GM21528 (cell line): ENCODE measurements at regions not wholly inside any gene's neighbourhood (a gene's known extent, or its start where the extent isn't known, plus 50 kb on each side); places are given as distances from the start of the nearest gene placed in this dataset.
"Not testable (repeated sequence)": the region's sequence is repeated elsewhere in the genome, so short reads cannot be mapped to it uniquely, and the experiment has no call there.

Experiments
- ATAC-seq: cut with Tn5 transposase; IDR thresholded peaks from one replicate; pipeline ENCODE4 v1.9.1; 2021; ENCODE audit warnings: mild to moderate bottlenecking, moderate library complexity; ENCODE audit not compliant: unreplicated experiment, low FRiP score

- no peak for ATAC-seq
Measured at GRCh38 chr22:48639896-48640748, 1187.6 kb downstream of the BRD1 start.

DNA sequence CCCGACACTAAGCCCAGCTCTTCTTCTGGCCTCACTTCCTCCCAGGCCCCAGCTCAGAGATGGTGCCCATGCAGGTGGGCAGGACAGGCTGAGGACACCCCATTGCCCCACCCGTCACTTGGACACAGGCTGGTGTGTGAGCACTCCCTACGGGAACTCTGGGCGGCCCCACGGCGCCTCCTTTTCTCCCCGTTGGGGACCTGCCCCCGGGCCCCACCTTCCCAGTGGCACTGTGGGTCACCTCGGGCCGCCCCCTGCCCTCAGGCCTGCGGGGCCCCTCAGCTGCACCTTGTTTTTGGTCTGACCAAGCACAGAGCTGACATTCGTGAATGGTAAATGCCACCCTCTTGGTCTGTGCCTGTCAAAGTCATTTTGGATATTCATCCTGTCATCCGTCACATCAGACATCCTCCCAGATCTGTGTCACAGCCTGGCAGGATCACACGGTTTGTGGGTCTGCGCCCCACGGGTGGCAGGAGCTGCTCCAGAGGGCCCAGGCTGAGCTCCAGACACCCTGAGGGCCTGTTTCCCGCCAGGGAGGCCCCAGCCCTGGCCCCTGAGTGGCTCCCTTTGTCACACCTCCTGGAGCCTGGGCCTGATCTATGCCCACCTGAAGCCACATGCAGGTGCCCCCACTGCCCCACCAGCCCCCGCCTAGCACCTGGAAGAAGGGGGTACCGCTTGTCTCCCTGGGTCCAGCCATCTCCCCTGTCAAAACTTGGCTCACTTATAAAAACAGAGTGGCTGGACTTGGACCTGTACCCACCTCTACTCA is 1188.5 kb downstream of the BRD1 start:
- no peak for ATAC-seq

DNA sequence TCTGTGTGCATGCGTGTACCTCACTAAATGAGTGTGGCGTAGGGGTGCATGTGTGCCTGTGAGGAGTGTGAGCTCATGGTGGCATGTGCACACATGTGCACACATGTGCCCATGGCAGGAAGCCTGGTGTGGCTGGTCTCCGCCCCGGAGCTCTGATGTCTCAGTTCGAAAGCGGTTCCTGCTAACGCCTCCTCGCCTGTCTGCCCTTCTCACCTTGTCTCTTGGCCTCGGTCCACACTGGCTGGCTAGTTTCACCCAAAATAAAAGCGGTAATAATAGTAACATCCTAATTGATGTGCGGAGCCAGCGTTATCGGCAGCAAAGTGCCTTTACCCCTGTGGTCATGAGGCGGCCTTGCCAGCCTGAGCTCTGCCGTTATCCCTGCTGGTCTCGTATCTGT is 1190.4 kb downstream of the BRD1 start:
- no peak for ATAC-seq

- no peak for ATAC-seq
Measured at GRCh38 chr22:48636746-48637145, 1190.9 kb downstream of the BRD1 start.

GRCh38 chr22:48635816-48636215 is 1191.9 kb downstream of the BRD1 start:
- ATAC-seq, result no peak

- no peak for ATAC-seq
Measured at GRCh38 chr22:48635031-48635430, 1192.6 kb downstream of the BRD1 start.

DNA sequence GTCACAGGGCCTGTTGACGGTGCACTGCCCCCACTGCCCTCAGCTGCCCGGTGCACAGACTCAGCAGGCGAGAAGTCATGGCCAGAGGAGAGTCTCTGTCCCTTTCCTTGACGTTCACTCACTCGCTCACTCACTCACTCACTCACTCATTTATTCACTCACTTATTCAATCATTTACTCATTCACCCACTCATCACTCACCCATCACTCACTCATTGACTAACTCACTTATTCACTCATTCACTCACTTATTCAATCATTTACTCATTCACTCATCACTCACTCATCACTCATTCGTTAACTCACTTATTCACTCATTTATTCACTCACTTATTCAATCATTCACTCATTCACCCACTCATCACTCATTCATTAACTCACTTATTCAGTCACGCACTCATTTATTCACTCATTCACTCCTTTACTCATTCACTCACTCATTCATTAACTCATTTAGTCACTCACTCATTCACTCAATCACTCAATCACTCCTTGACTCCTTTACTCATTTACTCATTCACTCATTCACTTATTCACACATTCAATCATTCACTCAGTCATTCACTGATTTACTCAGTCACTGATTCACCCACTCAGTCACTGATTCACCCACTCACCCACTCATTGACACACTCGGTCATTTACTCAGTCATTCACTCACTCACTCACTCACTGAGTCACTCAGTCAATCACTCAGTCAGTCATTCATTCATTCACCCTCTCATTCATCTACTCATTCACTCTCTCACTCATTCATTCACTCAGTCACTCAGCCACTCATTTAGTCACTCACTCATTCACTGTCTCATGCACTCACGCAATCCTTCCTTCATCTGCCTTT is 1193.5 kb downstream of the BRD1 start:
- ATAC-seq, result no peak

DNA sequence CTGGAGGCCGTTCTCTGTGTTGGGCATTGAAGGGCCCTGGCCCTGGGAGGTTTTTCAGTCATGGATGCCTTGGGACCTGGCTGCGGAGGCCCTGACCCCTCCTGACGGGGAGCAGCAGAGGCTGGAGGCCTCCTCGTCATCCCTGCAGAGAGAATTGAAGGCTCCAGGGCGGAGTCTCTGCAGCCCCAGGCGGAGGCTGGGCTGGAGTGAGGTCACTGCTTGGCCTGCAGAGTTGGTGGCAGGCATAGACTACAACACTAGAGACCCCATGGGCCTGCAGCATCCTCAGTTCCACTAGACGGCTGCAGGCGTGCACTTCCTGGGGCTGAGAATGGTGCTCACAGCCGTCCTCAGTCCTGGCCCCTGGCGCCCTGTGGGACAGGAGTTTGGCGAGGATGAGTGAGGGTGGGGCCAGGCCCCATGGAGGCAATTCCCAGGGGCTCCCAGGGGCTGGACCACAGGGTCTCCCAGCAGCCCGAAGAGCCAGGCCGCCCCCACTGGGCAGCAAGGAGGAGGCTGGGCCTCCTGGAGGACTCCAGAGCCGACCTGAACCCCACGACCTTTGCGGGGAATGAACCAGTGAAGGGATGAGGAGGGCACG is 1194.9 kb downstream of the BRD1 start:
- no peak for ATAC-seq

DNA sequence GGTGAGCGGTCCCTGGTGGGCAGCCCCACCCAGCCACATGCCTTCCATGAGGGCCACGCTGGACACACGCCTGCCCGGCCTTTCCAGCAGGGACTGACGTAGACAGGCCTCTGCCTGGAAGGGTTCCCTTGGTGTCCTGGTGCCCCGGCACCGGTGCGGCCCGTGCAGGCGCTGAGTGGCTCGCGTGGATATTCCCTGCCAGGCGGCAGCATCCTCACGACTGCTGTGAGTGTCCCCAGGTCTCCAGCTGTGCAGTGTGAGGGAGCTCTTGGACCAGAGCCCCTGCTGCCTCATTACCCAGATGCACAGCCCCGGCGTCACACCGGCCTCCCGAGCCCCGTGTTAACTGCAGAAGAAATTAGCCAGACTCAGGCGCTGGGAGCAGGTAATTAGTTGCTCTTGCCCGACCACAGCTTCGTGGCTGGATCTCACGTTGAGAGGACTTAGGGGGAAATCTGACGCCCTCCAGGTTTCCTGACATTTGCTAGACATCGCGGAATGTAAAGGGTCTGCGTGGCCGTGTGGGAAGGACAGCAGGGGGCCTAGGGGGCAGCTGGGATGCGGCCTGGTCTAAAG is 1196.3 kb downstream of the BRD1 start:
- no peak for ATAC-seq

- ATAC-seq, result no peak
Measured at GRCh38 chr22:48630848-48631247, 1196.8 kb downstream of the BRD1 start.

GRCh38 chr22:48630433-48630754 is 1197.3 kb downstream of the BRD1 start:
- no peak for ATAC-seq

GRCh38 chr22:48629631-48630432 is 1197.8 kb downstream of the BRD1 start:
- ATAC-seq, result no peak

DNA sequence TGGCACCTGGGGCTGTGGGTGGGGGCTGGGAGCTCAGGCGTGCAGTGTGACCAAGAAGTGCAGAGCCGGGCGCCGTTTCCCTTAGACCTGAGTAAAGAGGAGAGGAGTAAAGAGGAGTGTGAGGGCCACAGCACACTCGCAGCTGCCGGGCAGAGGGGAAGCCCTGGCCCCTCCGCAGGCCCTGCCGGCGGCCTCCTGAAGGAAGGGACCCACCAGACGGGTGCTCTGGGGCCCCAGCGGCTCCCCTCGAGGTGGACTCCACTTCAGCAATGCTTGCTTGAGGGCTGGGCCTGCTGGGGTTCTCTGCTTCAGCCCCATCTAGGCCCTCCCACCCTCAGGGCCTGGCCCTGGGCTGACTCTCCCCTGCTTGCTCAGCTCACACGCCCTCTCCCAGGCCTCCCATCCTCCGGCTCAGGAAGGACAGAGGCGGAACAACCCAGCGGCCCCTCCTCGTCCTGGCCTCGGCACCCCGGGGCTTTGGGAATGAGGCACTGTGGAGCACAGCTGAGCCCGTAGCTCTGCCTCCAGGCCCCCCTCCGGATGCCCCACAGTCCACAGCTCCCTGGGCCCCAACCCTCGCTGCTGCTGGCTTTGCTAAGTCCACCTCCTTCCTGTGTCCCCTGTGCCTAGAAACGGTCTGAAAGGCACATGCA is 1198.7 kb downstream of the BRD1 start:
- ATAC-seq, result no peak

DNA sequence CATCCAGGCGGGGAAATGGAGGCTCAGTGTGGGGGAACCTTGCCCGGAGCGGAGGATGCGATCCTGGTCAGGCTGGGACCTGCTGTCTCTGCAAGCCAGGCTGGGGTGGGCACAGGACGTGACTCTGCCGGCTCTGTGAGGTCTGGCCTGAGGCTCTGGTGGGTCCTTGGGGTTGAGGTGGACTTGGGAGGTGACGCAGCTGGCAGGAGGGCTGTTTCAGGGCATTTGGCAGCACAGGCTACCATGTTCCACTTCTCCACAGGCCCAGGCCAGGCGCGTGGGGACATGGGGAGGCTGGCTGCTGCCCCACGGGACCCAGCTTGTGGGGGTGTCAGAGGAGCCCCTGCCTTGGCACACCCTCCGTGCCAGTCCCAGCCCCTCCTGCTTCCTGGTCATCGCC is 1199.7 kb downstream of the BRD1 start:
- ATAC-seq, result no peak

- ATAC-seq, result no peak
Measured at GRCh38 chr22:48627203-48627602, 1200.5 kb downstream of the BRD1 start.

- ATAC-seq, result no peak
Measured at GRCh38 chr22:48624401-48624800, 1203.3 kb downstream of the BRD1 start.

GRCh38 chr22:48622891-48623545 is 1204.7 kb downstream of the BRD1 start:
- no peak for ATAC-seq

DNA sequence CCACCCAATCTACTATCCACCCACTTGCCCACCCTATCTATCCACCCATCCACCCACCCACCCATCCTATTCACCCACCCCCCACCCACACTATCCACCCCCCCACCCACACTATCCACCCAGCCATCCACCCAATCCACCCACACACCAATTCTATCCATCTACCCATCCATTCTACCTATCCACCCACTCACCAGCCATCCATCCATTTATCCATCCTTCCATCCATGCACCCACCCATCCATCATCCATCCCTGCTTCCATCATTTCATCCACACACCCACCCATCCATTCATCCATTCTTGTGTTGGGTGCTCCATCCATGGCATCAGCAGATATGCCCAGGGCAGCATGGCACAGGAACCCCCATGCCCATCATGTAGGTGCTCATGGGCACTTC is 1206.6 kb downstream of the BRD1 start:
- ATAC-seq, result no peak

DNA sequence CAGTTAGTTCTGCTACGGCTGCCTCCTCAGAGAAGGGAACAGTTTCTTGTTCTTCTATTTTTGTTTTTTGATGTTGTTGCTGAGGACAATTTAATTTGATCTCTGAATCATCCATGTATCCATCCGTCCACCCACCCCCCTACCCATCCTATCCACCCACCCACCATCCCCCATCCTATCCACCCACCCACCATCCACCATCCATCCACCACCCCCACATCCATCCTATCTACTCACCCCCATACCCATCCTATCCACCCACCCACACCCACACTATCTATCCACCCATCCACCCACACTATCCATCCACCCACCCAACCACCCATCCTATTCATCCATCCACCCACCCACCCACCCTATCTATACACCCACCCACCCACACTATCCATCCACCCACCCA is 1207.2 kb downstream of the BRD1 start:
- not testable (repeated sequence) for ATAC-seq
